Spinal cord (tissue), 9 donors: ENCODE measurements at regions not wholly inside any gene's neighbourhood (a gene's known extent, or its start where the extent isn't known, plus 50 kb on each side); places are given as distances from the start of the nearest gene placed in this dataset.
A peak's percentile ranks its signal among the peaks of the same experiment; 100 is the strongest.

Source experiments
- DNase-seq, 6 donors: peaks; one replicate each; pipeline versions ENCODE4 v3.0.0 to v3.0.0-alpha.2; 2013 to 2015; ENCODE audit warnings: low spot score in 6 of 6, low read depth in 4 of 6
- H3K27ac ChIP-seq: one replicate; pipeline ENCODE4 v1.5.1; 2013; ENCODE audit warnings: low read depth, low read length, control low read depth
- H3K27me3 ChIP-seq: one replicate; pipeline ENCODE4 v1.6.1; 2013; ENCODE audit warnings: low read length; ENCODE audit not compliant: control insufficient read depth, insufficient read depth
- H3K36me3 ChIP-seq: one replicate; pipeline ENCODE4 v1.6.1; 2013; ENCODE audit warnings: low read length; ENCODE audit not compliant: control insufficient read depth, insufficient read depth
- H3K4me1 ChIP-seq: one replicate; pipeline ENCODE4 v1.6.1; 2013; ENCODE audit warnings: low read length; ENCODE audit not compliant: control insufficient read depth, insufficient read depth
- H3K4me3 ChIP-seq: one replicate; pipeline ENCODE4 v1.5.1; 2013; ENCODE audit warnings: low read depth, low read length, control low read depth
- H3K9me3 ChIP-seq: one replicate; pipeline ENCODE4 v1.6.1; 2013; ENCODE audit warnings: low read length; ENCODE audit not compliant: control insufficient read depth, insufficient read depth
- WGBS: methylation state at CpG from one replicate; pipeline ENCODE4 v1.1.5; 2013; ENCODE audit warnings: missing lambda C conversion rate; ENCODE audit not compliant: insufficient coverage; 5-methylcytosine and 5-hydroxymethylcytosine counted together
- donor health status: healthy.

- Histone ChIP-seq H3K27me3 (no peaks in the 10 kb centered on the region), H3K4me1 (no peaks in the 10 kb centered on the region), H3K36me3 (no peaks in the 10 kb centered on the region), H3K4me3 (no peak overlapping the region), H3K9me3 (peaks cover 4% of the 10 kb centered on the region), H3K27ac (no peak overlapping the region)
- DNase-seq, result no peak
- no CpG with 5 or more reads among the region's 1 CpG for WGBS
These were observed 1115.3 kb upstream of the IGFBP7 start for GRCh38 chr4:58225460-58225859.

GRCh38 chr4:58219179-58219578 is 1109.0 kb upstream of the IGFBP7 start:
- Histone ChIP-seq H3K4me3 (no peak overlapping the region), H3K27me3 (no peaks in the 10 kb centered on the region), H3K9me3 (peaks cover 5% of the 10 kb centered on the region), H3K4me1 (no peaks in the 10 kb centered on the region), H3K27ac (no peak overlapping the region), H3K36me3 (no peaks in the 10 kb centered on the region)
- peak in 1 of 6 donors; percentile 61 for DNase-seq
- no CpG with 5 or more reads among the region's 2 CpGs for WGBS

GRCh38 chr4:58216461-58216860 is 1106.3 kb upstream of the IGFBP7 start:
- no CpG with 5 or more reads among the region's 1 CpG for WGBS
- H3K27ac ChIP-seq, result no peak overlapping the region
- no peak for DNase-seq
- H3K9me3 ChIP-seq, result peaks cover 5% of the 10 kb centered on the region
- no peak overlapping the region for H3K4me3 ChIP-seq
- no peaks in the 10 kb centered on the region for H3K27me3 ChIP-seq
- H3K36me3 ChIP-seq, result no peaks in the 10 kb centered on the region
- H3K4me1 ChIP-seq, result no peaks in the 10 kb centered on the region

GRCh38 chr4:58214376-58214775 is 1104.2 kb upstream of the IGFBP7 start:
- no peak overlapping the region for H3K4me3 ChIP-seq
- H3K27ac ChIP-seq, result no peak overlapping the region
- no peaks in the 10 kb centered on the region for H3K4me1 ChIP-seq
- H3K9me3 ChIP-seq, result no peaks in the 10 kb centered on the region
- H3K27me3 ChIP-seq, result no peaks in the 10 kb centered on the region
- no peaks in the 10 kb centered on the region for H3K36me3 ChIP-seq
- 81% methylated on average over 2 of the region's 3 CpGs for WGBS
- no peak for DNase-seq

GRCh38 chr4:58209551-58209950 is 1099.4 kb upstream of the IGFBP7 start:
- 91% methylated on average over 1 of the region's 2 CpGs for WGBS
- Histone ChIP-seq H3K27me3 (no peaks in the 10 kb centered on the region), H3K27ac (no peak overlapping the region), H3K9me3 (no peaks in the 10 kb centered on the region), H3K4me1 (no peaks in the 10 kb centered on the region), H3K4me3 (no peak overlapping the region), H3K36me3 (no peaks in the 10 kb centered on the region)
- peak in 1 of 6 donors; percentile 21 for DNase-seq

GRCh38 chr4:58209001-58209400 is 1098.8 kb upstream of the IGFBP7 start:
- WGBS, result no CpG with 5 or more reads among the region's 2 CpGs
- no peak overlapping the region for H3K4me3 ChIP-seq
- DNase-seq, result peak in 1 of 6 donors; percentile 24
- H3K9me3 ChIP-seq, result no peaks in the 10 kb centered on the region
- no peaks in the 10 kb centered on the region for H3K36me3 ChIP-seq
- H3K27me3 ChIP-seq, result no peaks in the 10 kb centered on the region
- no peaks in the 10 kb centered on the region for H3K4me1 ChIP-seq
- H3K27ac ChIP-seq, result no peak overlapping the region

- H3K27ac ChIP-seq, result no peak overlapping the region
- H3K36me3 ChIP-seq, result no peaks in the 10 kb centered on the region
- H3K4me3 ChIP-seq, result no peak overlapping the region
- H3K4me1 ChIP-seq, result no peaks in the 10 kb centered on the region
- no peaks in the 10 kb centered on the region for H3K9me3 ChIP-seq
- no peaks in the 10 kb centered on the region for H3K27me3 ChIP-seq
- no CpG with 5 or more reads among the region's 3 CpGs for WGBS
- peak in 1 of 6 donors; percentile 7 for DNase-seq
These were observed 1095.5 kb upstream of the IGFBP7 start for GRCh38 chr4:58205446-58206235.

GRCh38 chr4:58192217-58192616 is 1082.0 kb upstream of the IGFBP7 start:
- Histone ChIP-seq H3K4me1 (no peaks in the 10 kb centered on the region), H3K9me3 (peaks cover 2% of the 10 kb centered on the region), H3K27ac (no peak overlapping the region), H3K36me3 (no peaks in the 10 kb centered on the region), H3K27me3 (no peaks in the 10 kb centered on the region), H3K4me3 (no peak overlapping the region)
- WGBS, result 40% methylated on average over 1 of the region's 2 CpGs
- DNase-seq, result no peak

GRCh38 chr4:58191109-58191508 is 1080.9 kb upstream of the IGFBP7 start:
- Histone ChIP-seq H3K9me3 (peaks cover 2% of the 10 kb centered on the region), H3K27me3 (no peaks in the 10 kb centered on the region), H3K4me3 (no peak overlapping the region), H3K27ac (no peak overlapping the region), H3K36me3 (no peaks in the 10 kb centered on the region), H3K4me1 (no peaks in the 10 kb centered on the region)
- DNase-seq, result no peak
- WGBS, result 89% methylated on average over 5 of the region's 5 CpGs

- Histone ChIP-seq H3K4me1 (no peaks in the 10 kb centered on the region), H3K27me3 (no peaks in the 10 kb centered on the region), H3K4me3 (no peak overlapping the region), H3K27ac (no peak overlapping the region), H3K36me3 (no peaks in the 10 kb centered on the region), H3K9me3 (peaks cover 2% of the 10 kb centered on the region)
- DNase-seq, result peak in 1 of 6 donors; percentile 9
- WGBS, result 86% methylated on average over 2 of the region's 4 CpGs
These were observed 1078.1 kb upstream of the IGFBP7 start for GRCh38 chr4:58188316-58188715.
